ENCODE measurements at regions not wholly inside any gene's neighbourhood (a gene's known extent, or its start where the extent isn't known, plus 50 kb on each side); places are given as distances from the start of the nearest gene placed in this dataset.

DNA sequence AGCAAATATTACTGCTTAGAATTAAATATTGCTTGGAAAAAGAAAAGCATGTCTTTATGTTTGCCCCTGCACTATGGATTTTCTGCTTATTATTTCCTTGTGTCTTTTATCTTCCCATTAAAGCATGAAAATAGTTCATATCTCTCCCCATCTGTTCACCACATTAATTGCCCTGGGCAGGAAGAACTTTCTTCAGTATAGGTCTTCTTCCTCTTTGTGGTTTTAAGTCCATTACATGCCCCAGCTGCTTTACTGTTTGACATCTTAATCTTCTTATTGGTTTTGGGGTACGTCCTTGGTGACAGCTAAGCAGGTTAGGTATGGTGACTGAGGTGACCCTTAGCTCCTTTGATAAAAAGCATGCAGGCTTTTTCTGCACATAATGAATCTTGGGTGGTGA, 157.3 kb downstream of the AASDH start:
- Histone ChIP-seq H3K4me3 (ENCODE audit: low read depth, low read length) (no peak overlapping the region), H3K36me3 (peaks cover 3% of the 10 kb centered on the region; the same call in 1 of the 2 replicates), H3K4me1 (peaks cover 9% of the 10 kb centered on the region), H3K27me3 (no peaks in the 10 kb centered on the region), H3K9me3 (no peaks in the 10 kb centered on the region)
- TF ChIP-seq, protein P1, sequence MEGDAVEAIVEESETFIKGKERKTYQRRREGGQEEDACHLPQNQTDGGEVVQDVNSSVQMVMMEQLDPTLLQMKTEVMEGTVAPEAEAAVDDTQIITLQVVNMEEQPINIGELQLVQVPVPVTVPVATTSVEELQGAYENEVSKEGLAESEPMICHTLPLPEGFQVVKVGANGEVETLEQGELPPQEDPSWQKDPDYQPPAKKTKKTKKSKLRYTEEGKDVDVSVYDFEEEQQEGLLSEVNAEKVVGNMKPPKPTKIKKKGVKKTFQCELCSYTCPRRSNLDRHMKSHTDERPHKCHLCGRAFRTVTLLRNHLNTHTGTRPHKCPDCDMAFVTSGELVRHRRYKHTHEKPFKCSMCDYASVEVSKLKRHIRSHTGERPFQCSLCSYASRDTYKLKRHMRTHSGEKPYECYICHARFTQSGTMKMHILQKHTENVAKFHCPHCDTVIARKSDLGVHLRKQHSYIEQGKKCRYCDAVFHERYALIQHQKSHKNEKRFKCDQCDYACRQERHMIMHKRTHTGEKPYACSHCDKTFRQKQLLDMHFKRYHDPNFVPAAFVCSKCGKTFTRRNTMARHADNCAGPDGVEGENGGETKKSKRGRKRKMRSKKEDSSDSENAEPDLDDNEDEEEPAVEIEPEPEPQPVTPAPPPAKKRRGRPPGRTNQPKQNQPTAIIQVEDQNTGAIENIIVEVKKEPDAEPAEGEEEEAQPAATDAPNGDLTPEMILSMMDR (IDR thresholded peaks at IDR 0.05; ENCODE audit: low read depth, low read length), result no peak
- no peak for DNase-seq

DNA sequence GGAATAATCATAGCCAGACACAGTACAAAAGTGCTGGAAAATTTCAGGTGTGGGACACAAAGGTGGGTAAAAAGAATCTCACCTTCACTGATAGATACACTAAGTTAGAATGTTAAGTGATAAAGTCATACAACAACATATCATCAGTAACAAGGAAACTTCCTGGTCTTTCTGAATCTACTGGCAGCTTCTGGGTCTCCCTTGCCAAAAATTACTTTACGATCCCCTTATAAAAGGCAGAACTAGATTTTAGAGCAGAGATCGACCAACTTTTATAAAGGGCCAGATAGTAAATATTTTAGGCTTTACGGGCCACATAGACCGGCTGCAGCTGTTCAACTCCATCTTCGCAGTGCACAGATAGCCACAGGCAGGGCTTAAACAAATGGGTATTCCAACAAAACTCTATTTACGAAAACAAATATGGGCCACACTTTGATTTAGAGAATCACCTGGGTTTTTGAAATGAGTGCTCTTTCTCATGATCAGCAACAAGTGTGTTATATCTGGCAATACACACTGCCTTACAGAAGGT, 159.9 kb downstream of the AASDH start:
- Histone ChIP-seq H3K4me3 (ENCODE audit: low read depth, low read length) (no peak overlapping the region), H3K27me3 (no peaks in the 10 kb centered on the region), H3K36me3 (peaks cover 3% of the 10 kb centered on the region; the same call in 1 of the 2 replicates), H3K9me3 (no peaks in the 10 kb centered on the region), H3K4me1 (no peaks in the 10 kb centered on the region)
- TF ChIP-seq, protein P1 (IDR thresholded peaks at IDR 0.05; ENCODE audit: low read depth, low read length), result no peak
- DNase-seq, result no peak

DNA sequence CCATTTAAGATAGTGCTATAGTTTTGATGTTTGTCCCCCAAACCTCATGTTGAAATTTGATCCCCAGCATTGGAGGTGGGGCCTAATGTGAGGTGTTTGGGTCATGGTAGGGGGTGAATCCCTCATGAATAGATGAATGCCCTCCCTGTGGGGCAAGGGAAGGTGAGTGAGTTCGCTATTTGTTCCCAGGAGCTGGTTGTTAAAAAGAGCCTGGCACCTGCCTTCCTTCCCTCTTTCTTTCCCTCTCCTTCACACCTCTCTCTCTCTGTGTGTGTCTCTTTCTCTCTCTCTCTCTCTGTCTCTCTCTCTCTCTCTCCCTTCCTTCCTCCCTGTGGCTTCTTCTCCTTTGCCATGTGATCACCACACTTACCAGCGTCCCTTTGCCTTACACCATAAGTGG, 160.7 kb downstream of the AASDH start:
- no peaks in the 10 kb centered on the region for H3K27me3 ChIP-seq
- H3K4me1 ChIP-seq, result no peaks in the 10 kb centered on the region
- TF ChIP-seq, protein P1 (IDR thresholded peaks at IDR 0.05; ENCODE audit: low read depth, low read length), result no peak
- no peak overlapping the region for H3K4me3 ChIP-seq (ENCODE audit: low read depth, low read length)
- DNase-seq, result no peak
- no peaks in the 10 kb centered on the region for H3K9me3 ChIP-seq
- 0 out of 2 replicates have a peak, but pooled peaks cover 3% of the 10 kb centered on the region for H3K36me3 ChIP-seq

DNA sequence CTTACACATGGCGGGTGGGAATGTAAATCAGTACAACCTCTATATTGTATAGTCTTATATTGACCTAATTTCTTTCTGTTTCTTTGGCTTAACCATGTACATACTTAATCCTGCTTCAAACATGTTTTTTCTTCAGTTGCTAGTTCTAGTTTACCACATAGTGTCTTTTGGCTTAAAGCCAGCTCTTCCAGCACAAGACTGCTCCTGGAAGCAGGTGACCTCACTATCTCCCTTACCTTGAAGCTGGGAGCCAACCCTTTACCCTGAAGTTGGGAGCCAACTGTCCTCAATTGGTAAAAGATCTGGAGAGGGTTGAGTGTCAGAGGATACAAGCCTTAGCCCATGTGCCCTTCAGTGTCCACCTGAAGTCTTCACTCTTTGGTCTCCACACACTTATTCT, 162.7 kb downstream of the AASDH start:
- Histone ChIP-seq H3K9me3 (no peaks in the 10 kb centered on the region), H3K4me1 (no peaks in the 10 kb centered on the region), H3K4me3 (ENCODE audit: low read depth, low read length) (no peak overlapping the region), H3K36me3 (peaks cover 3% of the 10 kb centered on the region; the same call in 1 of the 2 replicates), H3K27me3 (no peaks in the 10 kb centered on the region)
- no peak for DNase-seq
- TF ChIP-seq, protein P1 (IDR thresholded peaks at IDR 0.05; ENCODE audit: low read depth, low read length), result no peak

DNA sequence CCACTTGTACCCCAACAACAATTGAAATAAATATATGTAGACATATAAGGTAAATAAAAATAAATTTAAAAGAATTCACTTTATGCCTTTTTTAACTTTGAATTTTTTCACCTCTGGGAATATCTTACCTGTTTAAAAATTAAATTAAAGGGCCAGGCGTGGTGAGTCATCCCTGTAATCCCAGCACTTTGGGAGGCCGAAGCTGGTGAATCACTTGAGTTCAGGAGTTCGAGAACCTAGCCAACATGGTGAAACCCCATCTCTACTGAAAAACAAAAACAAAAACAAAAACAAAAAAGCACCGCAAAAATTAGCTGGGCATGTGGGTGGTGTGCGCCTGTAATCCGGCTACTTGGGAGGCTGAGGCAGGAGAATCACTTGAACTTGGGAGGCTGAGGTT, 164.8 kb downstream of the AASDH start:
- H3K9me3 ChIP-seq, result no peaks in the 10 kb centered on the region
- H3K4me1 ChIP-seq, result peaks cover 3% of the 10 kb centered on the region; the same call in 1 of the 2 replicates
- no peak overlapping the region for H3K4me3 ChIP-seq (ENCODE audit: low read depth, low read length)
- H3K36me3 ChIP-seq, result peaks cover 3% of the 10 kb centered on the region; the same call in 1 of the 2 replicates
- no peaks in the 10 kb centered on the region for H3K27me3 ChIP-seq
- TF ChIP-seq, protein P1 (IDR thresholded peaks at IDR 0.05; ENCODE audit: low read depth, low read length), result no peak
- DNase-seq, result no peak

DNA sequence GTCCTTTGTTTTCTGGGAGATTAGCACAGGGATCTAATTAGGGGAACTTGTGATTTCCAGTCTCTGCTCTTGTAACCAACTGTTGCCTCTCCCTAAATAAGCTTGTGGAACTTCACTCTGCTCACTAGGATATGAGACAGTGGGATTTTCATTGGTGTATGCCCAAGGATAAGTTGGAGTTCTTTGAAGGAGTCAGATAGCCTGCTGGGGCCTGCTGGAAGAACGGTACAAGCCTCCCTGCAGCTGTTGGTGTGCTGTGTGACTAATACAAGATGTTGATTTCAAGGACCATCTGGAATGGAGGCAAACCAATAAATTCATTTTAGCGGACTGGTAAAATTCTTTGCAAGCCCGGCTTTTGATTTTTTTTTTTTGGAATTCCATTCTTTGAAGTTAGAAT, 167.0 kb downstream of the AASDH start:
- no peak for DNase-seq
- peaks cover 11% of the 10 kb centered on the region; the same call in 1 of the 2 replicates for H3K4me1 ChIP-seq
- TF ChIP-seq, protein P1 (IDR thresholded peaks at IDR 0.05; ENCODE audit: low read depth, low read length), result no peak

More for the DNA sequence above, 167.0 kb downstream of the AASDH start:
- H3K27me3 ChIP-seq, result no peaks in the 10 kb centered on the region
- no peaks in the 10 kb centered on the region for H3K9me3 ChIP-seq
- peaks cover 3% of the 10 kb centered on the region; the same call in 1 of the 2 replicates for H3K36me3 ChIP-seq
- no peak overlapping the region for H3K4me3 ChIP-seq (ENCODE audit: low read depth, low read length)

Data from BE2C (cell line).